ENCODE measurements at regions not wholly inside any gene's neighbourhood (a gene's known extent, or its start where the extent isn't known, plus 50 kb on each side); places are given as distances from the start of the nearest gene placed in this dataset.
"Not testable (repeated sequence)": the region's sequence is repeated elsewhere in the genome, so short reads cannot be mapped to it uniquely, and the experiment has no call there.

GRCh38 chr2:155651851-155652250 lies 680.7 kb downstream of the NR4A2 start:
- no peak for DNase-seq

GRCh38 chr2:155645791-155646190 lies 686.7 kb downstream of the NR4A2 start:
- no peak for DNase-seq

DNA sequence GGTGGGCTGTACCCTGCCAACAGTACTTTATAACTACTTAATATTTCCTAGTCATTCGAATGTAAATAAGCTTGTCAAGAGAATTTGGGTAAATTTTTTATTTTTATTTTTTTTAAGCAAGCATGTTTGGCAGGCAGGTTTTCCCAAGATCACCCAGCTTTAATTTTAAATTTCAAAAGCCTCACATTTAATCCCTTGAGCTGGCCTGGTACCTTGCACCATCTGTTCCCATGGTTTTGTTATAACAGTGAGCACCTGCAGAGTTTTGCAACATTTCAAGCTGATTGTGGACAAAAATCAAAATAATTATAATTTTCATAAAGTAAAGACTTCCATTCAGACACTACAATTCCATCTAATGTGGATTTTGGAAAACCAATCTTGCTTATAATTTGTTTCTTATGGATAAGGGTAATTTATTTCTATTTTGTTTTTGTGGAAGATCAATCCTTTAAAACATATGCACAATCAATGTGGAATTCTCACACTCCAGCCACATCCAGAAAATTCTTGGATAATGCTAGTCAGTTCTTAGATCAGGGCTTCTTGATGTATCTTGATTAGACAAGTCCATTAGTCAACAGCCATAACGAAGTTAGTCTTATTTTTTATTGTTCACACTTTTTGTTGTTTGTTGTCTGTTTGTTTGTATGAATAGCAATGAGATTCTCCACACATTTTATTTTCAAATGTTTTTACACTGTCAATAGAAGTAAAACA lies 689.3 kb downstream of the NR4A2 start:
- no peak for DNase-seq

- DNase-seq: no peak
Measured at GRCh38 chr2:155633887-155634570, 698.5 kb downstream of the NR4A2 start.

DNA sequence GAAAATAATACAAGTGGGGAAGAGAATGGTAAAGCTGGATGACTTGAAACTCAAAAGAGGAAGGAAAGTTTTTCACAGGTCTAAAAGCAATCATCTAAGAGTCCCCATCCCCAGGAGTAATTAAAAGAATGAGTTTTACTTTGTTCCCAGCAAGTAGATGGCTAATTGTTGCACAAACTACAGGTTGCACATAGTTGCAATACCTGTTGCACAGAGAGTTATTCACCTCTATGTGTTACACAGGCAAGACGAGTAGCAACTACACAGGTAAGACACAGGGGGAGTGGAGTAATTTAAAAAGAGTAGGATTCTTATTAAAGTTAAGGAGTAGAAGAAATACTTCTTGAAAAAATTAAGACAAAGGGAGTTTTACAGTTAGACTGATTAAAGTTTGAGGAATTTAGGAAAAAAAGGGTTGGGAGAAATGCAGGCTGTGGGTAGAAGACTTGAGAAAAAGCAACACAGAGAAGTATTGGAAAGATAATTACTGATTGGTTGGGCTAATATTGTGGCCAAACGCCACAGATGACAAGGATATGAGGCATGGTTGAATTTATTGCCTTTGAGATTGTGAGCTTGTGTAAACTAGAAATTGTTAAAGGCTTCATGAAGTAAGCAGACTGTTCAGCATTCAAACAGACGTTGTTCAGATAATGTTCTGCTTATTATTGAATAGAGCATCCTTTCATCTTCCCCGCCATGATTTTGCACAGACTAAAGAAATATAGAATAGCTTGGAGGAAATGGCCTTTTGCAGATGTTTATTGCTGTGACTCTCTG lies 699.3 kb downstream of the NR4A2 start:
- DNase-seq: no peak

- DNase-seq: no peak
Measured at GRCh38 chr2:155630760-155631159, 701.8 kb downstream of the NR4A2 start.

DNA sequence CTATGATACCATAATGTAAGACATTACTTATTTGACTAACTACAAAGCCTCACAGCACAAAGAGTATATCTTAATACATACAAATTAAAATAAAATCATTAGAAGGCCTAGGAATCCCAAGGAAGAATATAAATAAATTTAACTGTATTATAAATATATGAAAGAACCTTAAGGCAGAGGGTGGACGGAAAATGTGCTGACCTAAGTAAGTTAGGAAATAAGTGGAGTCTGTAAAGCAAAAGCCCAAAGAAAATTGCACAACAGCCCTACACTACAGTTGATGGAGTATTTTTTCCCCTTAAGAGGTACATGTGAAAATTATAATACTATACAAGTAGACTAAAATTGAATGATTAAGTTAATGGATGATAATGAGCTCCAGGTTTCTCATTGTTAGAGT lies 710.1 kb downstream of the NR4A2 start:
- DNase-seq: no peak

GRCh38 chr2:155600914-155601760 lies 731.4 kb downstream of the NR4A2 start:
- DNase-seq: no peak

- no peak for DNase-seq
Measured at GRCh38 chr2:155600296-155600695, 732.2 kb downstream of the NR4A2 start.

- DNase-seq: no peak
Measured at GRCh38 chr2:155599834-155600233, 732.7 kb downstream of the NR4A2 start.

DNA sequence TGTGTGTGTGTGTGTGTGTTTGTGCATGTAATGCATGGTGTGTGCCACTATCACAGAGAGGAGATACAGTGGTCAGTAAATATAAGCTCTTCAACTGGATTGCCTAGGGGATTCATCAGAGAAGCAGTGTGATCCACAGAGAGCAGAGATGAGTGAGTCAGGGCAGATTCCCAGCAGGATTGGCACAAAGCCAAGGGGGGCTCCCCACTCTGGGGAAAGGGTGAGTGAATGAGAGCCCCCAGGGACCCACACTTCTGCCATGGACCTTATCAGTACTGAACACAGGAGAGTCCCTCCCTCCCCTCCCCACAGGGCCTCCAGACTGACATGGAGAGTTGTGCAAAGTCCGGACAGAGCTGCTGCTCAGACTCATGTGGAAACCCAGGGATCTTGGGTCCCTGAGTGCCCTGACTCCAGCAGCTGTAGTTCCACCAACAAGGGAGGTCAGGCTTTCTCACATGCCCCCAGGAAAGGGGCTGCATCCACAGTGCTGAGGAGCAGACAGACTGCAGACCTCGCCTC lies 748.8 kb downstream of the NR4A2 start:
- no peak for DNase-seq

DNA sequence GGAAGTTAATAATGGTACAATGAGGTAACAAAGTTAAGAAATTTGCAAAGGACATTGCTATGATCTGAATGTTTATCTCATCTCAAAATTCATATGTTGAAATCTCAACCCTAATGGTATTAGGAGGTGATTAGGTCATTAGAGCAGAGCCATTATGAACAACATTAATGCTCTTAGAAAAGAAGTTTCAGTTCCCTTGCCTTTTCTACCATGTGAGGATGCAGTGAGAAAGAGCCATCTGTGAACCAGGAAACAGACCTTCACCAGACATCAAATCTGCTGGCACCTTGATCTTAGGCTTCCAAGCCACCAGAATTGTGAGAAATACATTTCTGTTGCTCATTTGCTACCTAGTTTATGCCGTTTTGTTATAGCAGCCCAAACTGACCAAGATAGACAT lies 757.6 kb downstream of the NR4A2 start:
- no peak for DNase-seq

GRCh38 chr2:155547571-155547970 lies 785.0 kb downstream of the NR4A2 start:
- no peak for DNase-seq

- no peak for DNase-seq
Measured at GRCh38 chr2:155546721-155547555, 785.6 kb downstream of the NR4A2 start.

- not testable (repeated sequence) for DNase-seq
Measured at GRCh38 chr2:155539028-155539427, 793.5 kb downstream of the NR4A2 start.

GRCh38 chr2:155528034-155528433 lies 804.5 kb downstream of the NR4A2 start:
- no peak for DNase-seq

- no peak for DNase-seq
Measured at GRCh38 chr2:155525199-155525598, 807.3 kb downstream of the NR4A2 start.

- no peak for DNase-seq
Measured at GRCh38 chr2:155519529-155520130, 812.9 kb downstream of the NR4A2 start.

- no peak for DNase-seq
Measured at GRCh38 chr2:155518094-155518493, 814.4 kb downstream of the NR4A2 start.

DNA sequence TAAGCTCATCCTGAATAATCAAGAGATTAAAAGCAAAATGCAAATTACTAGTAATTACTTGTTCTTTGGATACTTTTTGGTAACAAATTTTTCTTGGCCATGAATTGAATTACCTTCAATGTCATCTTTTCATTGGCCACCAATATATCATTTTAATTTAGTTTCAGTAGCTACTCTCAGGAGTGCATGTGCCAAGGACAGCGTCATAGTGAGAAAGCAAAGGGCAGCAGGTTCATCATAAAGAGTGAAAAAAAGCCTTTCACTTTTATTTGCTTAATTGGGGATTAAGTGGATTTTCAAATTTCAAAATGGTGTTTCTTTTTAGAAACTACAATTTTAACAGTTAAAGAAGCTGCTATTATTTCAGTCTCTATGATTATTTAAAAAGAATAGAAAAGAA lies 815.2 kb downstream of the NR4A2 start:
- no peak for DNase-seq

DNA sequence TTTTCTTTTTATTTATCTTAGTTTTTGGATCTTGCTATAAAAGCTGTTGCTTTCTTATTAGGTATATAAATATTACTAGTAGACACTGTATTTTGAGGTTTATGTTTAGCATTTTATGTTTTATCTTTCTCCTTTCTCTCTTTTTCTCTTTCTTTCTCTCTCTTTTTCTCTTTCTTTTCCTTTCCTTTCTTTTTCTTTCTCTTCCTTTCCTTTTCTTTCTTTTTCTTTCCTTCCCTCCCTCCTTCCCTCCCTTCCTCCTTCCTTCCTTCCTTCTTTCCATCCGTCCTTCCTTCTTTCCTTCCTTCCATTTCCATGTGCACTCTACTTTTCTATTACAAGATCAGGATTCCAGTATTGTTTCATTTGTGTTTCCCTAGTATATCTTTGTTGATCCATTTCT lies 814.8 kb downstream of the KCNJ3 start:
- no peak for DNase-seq
